SIG-M5 treated with dmso at 0.1 percent for 504 hours (cell line): ENCODE measurements at regions not wholly inside any gene's neighbourhood (a gene's known extent, or its start where the extent isn't known, plus 50 kb on each side); places are given as distances from the start of the nearest gene placed in this dataset.
"Not testable (repeated sequence)": the region's sequence is repeated elsewhere in the genome, so short reads cannot be mapped to it uniquely, and the experiment has no call there.

ENCODE experiments used
- DNase-seq: peaks from one replicate; lab custom pipeline; 2025; ENCODE audit not compliant: unreplicated experiment; lab: John Stamatoyannopoulos, UW

GRCh38 chr7:12979181-12979580 is 291.7 kb downstream of the ARL4A start:
- DNase-seq, result no peak

GRCh38 chr7:12982178-12982577 is 294.7 kb downstream of the ARL4A start:
- DNase-seq, result no peak

- DNase-seq, result no peak
These were observed 296.7 kb downstream of the ARL4A start for GRCh38 chr7:12984117-12984516.

- no peak for DNase-seq
These were observed 297.8 kb downstream of the ARL4A start for GRCh38 chr7:12985228-12985627.

GRCh38 chr7:12985752-12986151 is 298.3 kb downstream of the ARL4A start:
- no peak for DNase-seq

- no peak for DNase-seq
These were observed 299.8 kb downstream of the ARL4A start for GRCh38 chr7:12987238-12987637.

GRCh38 chr7:12990440-12990839 is 303.0 kb downstream of the ARL4A start:
- DNase-seq, result no peak

- DNase-seq, result no peak
These were observed 305.6 kb downstream of the ARL4A start for GRCh38 chr7:12993025-12993424.

- no peak for DNase-seq
These were observed 308.6 kb downstream of the ARL4A start for GRCh38 chr7:12995912-12996469.

GRCh38 chr7:13007331-13007730 is 319.9 kb downstream of the ARL4A start:
- no peak for DNase-seq

- DNase-seq, result no peak
These were observed 322.1 kb downstream of the ARL4A start for GRCh38 chr7:13009517-13009916.

GRCh38 chr7:13014011-13014410 is 326.6 kb downstream of the ARL4A start:
- no peak for DNase-seq

GRCh38 chr7:13016036-13016581 is 328.7 kb downstream of the ARL4A start:
- no peak for DNase-seq

- no peak for DNase-seq
These were observed 329.3 kb downstream of the ARL4A start for GRCh38 chr7:13016592-13017332.

GRCh38 chr7:13017333-13017857 is 330.0 kb downstream of the ARL4A start:
- DNase-seq, result no peak

GRCh38 chr7:13017881-13018280 is 330.4 kb downstream of the ARL4A start:
- no peak for DNase-seq

GRCh38 chr7:13021566-13022300 is 334.3 kb downstream of the ARL4A start:
- no peak for DNase-seq

- DNase-seq, result no peak
These were observed 336.8 kb downstream of the ARL4A start for GRCh38 chr7:13024121-13024674.

GRCh38 chr7:13025043-13025442 is 337.6 kb downstream of the ARL4A start:
- DNase-seq, result not testable (repeated sequence)

GRCh38 chr7:13027321-13027720 is 339.9 kb downstream of the ARL4A start:
- no peak for DNase-seq

- no peak for DNase-seq
These were observed 340.8 kb downstream of the ARL4A start for GRCh38 chr7:13028036-13028824.
